B cell (primary cell): ENCODE measurements at regions not wholly inside any gene's neighbourhood (a gene's known extent, or its start where the extent isn't known, plus 50 kb on each side); places are given as distances from the start of the nearest gene placed in this dataset.

ENCODE experiments used
- ATAC-seq: fragments of 200-7000 bp; cut with Tn5 transposase; one replicate; pipeline ENCODE4 v1.10.0; 2021; ENCODE audit warnings: low read depth, mild to moderate bottlenecking, moderate number of reproducible peaks, moderate library complexity
- CTCF ChIA-PET: fragments of 350-600 bp; sonication (Branson Sonifier 250); formaldehyde crosslinking; loops from one replicate; lab custom pipeline; 2021; ENCODE audit warnings: antibody characterized with exemption, inconsistent platforms; lab: Charles Lee
- POLR2A ChIA-PET: fragments of 350-600 bp; sonication (Branson Sonifier 250); formaldehyde crosslinking; loops from one replicate; lab custom pipeline; 2021; ENCODE audit warnings: antibody characterized with exemption; lab: Charles Lee
- DNase-seq: peaks from one replicate; pipeline ENCODE4 v3.0.0; 2013
- H2AFZ ChIP-seq: 2 replicates; pipeline ENCODE4 v1.6.1; 2012; ENCODE audit warnings: mild to moderate bottlenecking, low read depth, low read length; ENCODE audit not compliant: insufficient read depth, poor library complexity, severe bottlenecking
- H3K27ac ChIP-seq, 2 donors: 1 replicate in 1 of 2; 2 replicates in 1 of 2; pipeline ENCODE4 v1.5.1; 2012 to 2013; ENCODE audit warnings: low read length in 2 of 2, mild to moderate bottlenecking in 2 of 2, moderate library complexity in 1 of 2
- H3K27me3 ChIP-seq, 4 experiments: fragments of 200-600 bp in 1 of 4; sonication (generic) in 1 of 4; replicated peaks in 1 of 4; 1 replicate in 2 of 4; 2 replicates in 2 of 4; pipeline versions ENCODE4 v1.6.1 to v1.7.0; 2013 to 2016; ENCODE audit warnings: low read length in 3 of 4, mild to moderate bottlenecking in 2 of 4, mixed read lengths in 1 of 4, moderate library complexity in 1 of 4; ENCODE audit not compliant: insufficient read depth in 4 of 4, control insufficient read depth in 3 of 4; ENCODE audit errors: control extremely low read depth in 1 of 4
- H3K36me3 ChIP-seq, 2 experiments: replicated peaks in 1 of 2; 1 replicate in 1 of 2; 2 replicates in 1 of 2; pipeline versions ENCODE4 v1.6.1 to v1.7.1; 2013; ENCODE audit warnings: low read length in 1 of 2; ENCODE audit not compliant: insufficient read depth in 2 of 2, control insufficient read depth in 1 of 2; ENCODE audit errors: control extremely low read depth in 1 of 2, extremely low read depth in 1 of 2
- H3K4me1 ChIP-seq, 2 donors: fragments of 200-600 bp in 1 of 2; sonication (generic) in 1 of 2; 1 replicate in 1 of 2; 2 replicates in 1 of 2; pipeline versions ENCODE4 v1.5.1 to v1.6.1; 2013 to 2017; ENCODE audit warnings: low read length in 2 of 2; ENCODE audit not compliant: control insufficient read depth in 2 of 2, insufficient read depth in 2 of 2
- H3K4me2 ChIP-seq: replicated peaks from 2 replicates; pipeline ENCODE3; 2012; ENCODE audit warnings: mild to moderate bottlenecking, low read depth, low read length; ENCODE audit not compliant: poor library complexity, severe bottlenecking
- H3K4me3 ChIP-seq, 5 experiments: fragments of 200-600 bp in 1 of 5; sonication (generic) in 1 of 5; 1 replicate in 3 of 5; 2 replicates in 2 of 5; pipeline versions ENCODE4 v1.5.1 to v1.7.0; 2011 to 2016; ENCODE audit warnings: low read length in 4 of 5, mild to moderate bottlenecking in 4 of 5, low read depth in 2 of 5, control low read depth in 1 of 5, moderate library complexity in 1 of 5; ENCODE audit not compliant: insufficient read depth in 1 of 5; ENCODE audit errors: control extremely low read depth in 1 of 5, extremely low read depth in 1 of 5
- H3K79me2 ChIP-seq: fragments of 200-600 bp; sonication (generic); one replicate; pipeline ENCODE4 v1.6.0; 2016; ENCODE audit warnings: low read length; ENCODE audit not compliant: control insufficient read depth, insufficient read depth
- H3K9ac ChIP-seq: fragments of 200-600 bp; sonication (generic); 2 replicates; pipeline ENCODE4 v1.6.1; 2017; ENCODE audit warnings: mild to moderate bottlenecking, low read length, moderate library complexity
- H3K9me3 ChIP-seq, 3 donors: one replicate each; pipeline versions ENCODE4 v1.6.1 to v1.7.1; 2013; ENCODE audit warnings: low read length in 2 of 3; ENCODE audit not compliant: control insufficient read depth in 2 of 3, insufficient read depth in 1 of 3; ENCODE audit errors: control extremely low read depth in 1 of 3
- H4K20me1 ChIP-seq: 2 replicates; pipeline ENCODE4 v1.6.0; 2012; ENCODE audit warnings: mild to moderate bottlenecking, low read length; ENCODE audit not compliant: insufficient read depth, control insufficient read depth, poor library complexity, severe bottlenecking
- H3K27ac Mint-ChIP-seq: one replicate; pipeline ENCODE4 v1.8.0; 2021; ENCODE audit warnings: mixed read lengths
- H3K27me3 Mint-ChIP-seq: one replicate; pipeline ENCODE4 v1.8.0; 2021; ENCODE audit warnings: mixed read lengths
- H3K4me1 Mint-ChIP-seq: one replicate; pipeline ENCODE4 v1.8.0; 2021; ENCODE audit warnings: mixed read lengths
- H3K4me3 Mint-ChIP-seq: one replicate; pipeline ENCODE4 v1.8.0; 2021; ENCODE audit warnings: mixed read lengths
- H3K9me3 Mint-ChIP-seq: one replicate; pipeline ENCODE4 v1.8.0; 2022; ENCODE audit warnings: mixed read lengths; ENCODE audit not compliant: insufficient read depth
- CTCF ChIP-seq: fragments of 200-600 bp; IDR thresholded peaks from one replicate; pipeline ENCODE4 v1.8.0; 2022; ENCODE audit warnings: antibody characterized with exemption, mild to moderate bottlenecking
- EZH2 ChIP-seq: IDR thresholded peaks from 2 replicates; pipeline ENCODE4 v1.6.1; 2012; ENCODE audit warnings: borderline replicate concordance, low read depth, mild to moderate bottlenecking, moderate library complexity, low read length; ENCODE audit not compliant: insufficient read depth, poor library complexity, severe bottlenecking
- WGBS: methylation state at CpG from one replicate; pipeline ENCODE4 v1.1.5; 2013; ENCODE audit warnings: missing lambda C conversion rate; ENCODE audit not compliant: insufficient coverage; 5-methylcytosine and 5-hydroxymethylcytosine counted together
- intact Hi-C: fragments of 100-400 bp; cut with micrococcal nuclease; formaldehyde crosslinking; loops from one replicate; pipeline ENCODE4 v1.10.0; 2022

- TF ChIP-seq EZH2 (no peak), CTCF (no peak)
- ChIA-PET POLR2A (no interaction called here), CTCF (no interaction called here)
- no peak overlapping the region for H3K4me3 ChIP-seq
- no peak for DNase-seq
- Mint-ChIP-seq H3K4me1 (no peaks in the 10 kb centered on the region), H3K9me3 (peaks cover 2% of the 10 kb centered on the region), H3K4me3 (no peak overlapping the region), H3K27ac (no peak overlapping the region), H3K27me3 (no peaks in the 10 kb centered on the region)
- H3K9ac ChIP-seq: no peak overlapping the region
- H3K27ac ChIP-seq: no peak overlapping the region
- H2AFZ ChIP-seq: no peak overlapping the region
- intact Hi-C loops: no loop called here
- no peaks in the 10 kb centered on the region for H3K27me3 ChIP-seq
- no peaks in the 10 kb centered on the region for H3K4me1 ChIP-seq
- H3K36me3 ChIP-seq: no peaks in the 10 kb centered on the region
- WGBS: 88% methylated on average over 1 of the region's 2 CpGs
- no peaks in the 10 kb centered on the region for H3K9me3 ChIP-seq
- H3K4me2 ChIP-seq: no peak overlapping the region
- no peak for ATAC-seq
- no peaks in the 10 kb centered on the region for H3K79me2 ChIP-seq
- H4K20me1 ChIP-seq: no peaks in the 10 kb centered on the region
Observed at GRCh38 chr4:18508786-18509185, 487.2 kb upstream of the LCORL start.

GRCh38 chr4:18480928-18481327 lies 459.4 kb upstream of the LCORL start:
- no peak overlapping the region for H3K4me2 ChIP-seq
- no peaks in the 10 kb centered on the region for H4K20me1 ChIP-seq
- Mint-ChIP-seq H3K4me3 (no peak overlapping the region), H3K9me3 (peaks cover 2% of the 10 kb centered on the region), H3K4me1 (no peaks in the 10 kb centered on the region), H3K27me3 (no peaks in the 10 kb centered on the region), H3K27ac (no peak overlapping the region)
- TF ChIP-seq EZH2 (no peak), CTCF (no peak)
- no peak overlapping the region for H3K4me3 ChIP-seq
- no peaks in the 10 kb centered on the region for H3K36me3 ChIP-seq
- intact Hi-C loops: no loop called here
- no peaks in the 10 kb centered on the region for H3K27me3 ChIP-seq
- H3K79me2 ChIP-seq: no peaks in the 10 kb centered on the region
- ChIA-PET CTCF (no interaction called here), POLR2A (no interaction called here)
- DNase-seq (no peak), ATAC-seq (no peak)
- no peak overlapping the region for H3K27ac ChIP-seq
- no peaks in the 10 kb centered on the region for H3K4me1 ChIP-seq
- no peak overlapping the region for H2AFZ ChIP-seq
- H3K9ac ChIP-seq: no peak overlapping the region
- H3K9me3 ChIP-seq: peaks cover 0 to 8% (median 4%) of the 10 kb centered on the region in 3 donors
